ENCODE measurements at regions not wholly inside any gene's neighbourhood (a gene's known extent, or its start where the extent isn't known, plus 50 kb on each side); places are given as distances from the start of the nearest gene placed in this dataset.

GRCh38 chr4:145404761-145405160, 76.9 kb upstream of the SMAD1 start:
- no TSS peak for BruUV-seq (replicated peaks)
- H3K4me2 ChIP-seq (ENCODE audit: insufficient read depth, low read length), result no peak overlapping the region
- no peaks in the 10 kb centered on the region for H3K36me3 ChIP-seq (ENCODE audit: control insufficient read depth in 2 of 2, extremely low read depth in 1 of 2, insufficient read depth in 2 of 2, low read length in 2 of 2)
- H3K4me3 ChIP-seq (replicated peaks in 1 of 3; ENCODE audit: insufficient read depth in 1 of 3, low read depth in 1 of 3, low read length in 3 of 3), result no peak overlapping the region
- intact Hi-C loops (cut with micrococcal nuclease) (no loop called here), dilution Hi-C loops (cut with MboI; ENCODE audit: extremely low pct_ligation_motif_present, low sequenced_read_pairs) (no loop called here)
- no peaks in the 10 kb centered on the region for H3K9me1 ChIP-seq (replicated peaks; ENCODE audit: control insufficient read depth, extremely low read depth, insufficient read depth, low read length)
- no peaks in the 10 kb centered on the region for H3K79me2 ChIP-seq (ENCODE audit: control insufficient read depth, insufficient read depth, low read length)
- CTCF ChIA-PET, result interaction anchor here (0.9 to 1.3 kb wide), 4 partner anchors 10 to 153 kb away, joined by 3 to 5 read pairs (median 4); no protein-coding TSS in a partner anchor
- H4K20me1 ChIP-seq (replicated peaks; ENCODE audit: control insufficient read depth, extremely low read depth, insufficient read depth, low read length), result no peaks in the 10 kb centered on the region
- TF ChIP-seq FOS (IDR thresholded peaks at IDR 0.05; ENCODE audit: borderline replicate concordance, insufficient read depth, low read length) (no peak), MAX (IDR thresholded peaks at IDR 0.05; ENCODE audit: insufficient read depth, insufficient read length) (no peak), GATA2 (IDR thresholded peaks at IDR 0.05; ENCODE audit: insufficient read depth, insufficient read length, low read depth, low read length) (no peak), CTCF (IDR thresholded peaks at IDR 0.05; ENCODE audit: extremely low read depth in 1 of 2, insufficient read depth in 1 of 2, low read depth in 1 of 2, low read length in 2 of 2) (no peak), POLR2AphosphoS5 (IDR thresholded peaks at IDR 0.05; ENCODE audit: insufficient read depth, low read depth, low read length) (no peak), POLR2A (IDR thresholded peaks at IDR 0.05; ENCODE audit: low read depth, low read length) (no peak), EZH2 (IDR thresholded peaks at IDR 0.05; ENCODE audit: borderline replicate concordance, low read depth, low read length, severe bottlenecking) (no peak), JUN (IDR thresholded peaks at IDR 0.05; ENCODE audit: borderline replicate concordance, insufficient read depth, insufficient read length, low read depth) (no peak), MYC (IDR thresholded peaks at IDR 0.05; ENCODE audit: low read depth, low read length) (no peak)
- no peak overlapping the region for H3K27ac ChIP-seq (ENCODE audit: insufficient read depth, low read depth, low read length)
- POLR2A ChIA-PET, result no interaction called here
- peak overlapping the region; percentile 59 for H2AFZ ChIP-seq (ENCODE audit: low read depth, low read length)
- FAIRE-seq, result no peak
- no peaks in the 10 kb centered on the region for H3K27me3 ChIP-seq (ENCODE audit: control insufficient read depth in 2 of 2, insufficient read depth in 2 of 2, low read length in 2 of 2)
- H3K9ac ChIP-seq (replicated peaks; ENCODE audit: extremely low read depth, insufficient read depth, low read length), result no peak overlapping the region
- no peaks in the 10 kb centered on the region for H3K4me1 ChIP-seq (ENCODE audit: control insufficient read depth, extremely low read depth, insufficient read depth, low read length)
- DNase-seq (ENCODE audit: low read depth, low spot score), result no peak
- no peaks in the 10 kb centered on the region for H3K9me3 ChIP-seq (replicated peaks; ENCODE audit: control insufficient read depth, insufficient read depth, low read length)

Data from endothelial cell of umbilical vein (primary cell).